GM23338 (cell line): ENCODE measurements at regions not wholly inside any gene's neighbourhood (a gene's known extent, or its start where the extent isn't known, plus 50 kb on each side); places are given as distances from the start of the nearest gene placed in this dataset.

Experiments used
- ATAC-seq: fragments of 200-7000 bp; cut with Tn5 transposase; 3 replicates; pipeline ENCODE4 v1.9.1; 2020
- DNase-seq: peaks from one replicate; pipeline ENCODE4 v3.0.0-alpha.2; 2015; ENCODE audit warnings: low spot score
- H2AFZ ChIP-seq: fragments of 200-600 bp; sonication (generic); 2 replicates; pipeline ENCODE4 v1.8.0; 2016; ENCODE audit warnings: antibody characterized with exemption, mild to moderate bottlenecking, moderate library complexity
- H3F3A ChIP-seq: fragments of 200-600 bp; sonication (generic); replicated peaks from 2 replicates; pipeline ENCODE4 v1.8.0; 2017; ENCODE audit warnings: antibody characterized with exemption, mixed run types, low read depth
- H3K27ac ChIP-seq: fragments of 200-600 bp; sonication (generic); 2 replicates; pipeline ENCODE4 v1.6.1; 2016; ENCODE audit warnings: low read depth
- H3K27me3 ChIP-seq: fragments of 200-600 bp; sonication (generic); 2 replicates; pipeline ENCODE4 v1.8.0; 2016; ENCODE audit warnings: mild to moderate bottlenecking, mixed run types, moderate library complexity; ENCODE audit not compliant: insufficient read depth
- H3K36me3 ChIP-seq: fragments of 200-600 bp; sonication (generic); 2 replicates; pipeline ENCODE4 v1.8.0; 2016; ENCODE audit warnings: mild to moderate bottlenecking; ENCODE audit not compliant: insufficient read depth
- H3K4me1 ChIP-seq: fragments of 200-600 bp; sonication (generic); 2 replicates; pipeline ENCODE4 v1.8.0; 2016; ENCODE audit warnings: mild to moderate bottlenecking, moderate library complexity; ENCODE audit not compliant: insufficient read depth
- H3K4me2 ChIP-seq: fragments of 200-600 bp; sonication (generic); 2 replicates; pipeline ENCODE4 v1.7.1; 2017; ENCODE audit warnings: mixed run types
- H3K4me3 ChIP-seq: fragments of 200-600 bp; sonication (generic); 2 replicates; pipeline ENCODE4 v1.6.1; 2016; ENCODE audit warnings: mixed run types
- H3K79me2 ChIP-seq: fragments of 200-600 bp; sonication (generic); replicated peaks from 2 replicates; pipeline ENCODE4 v1.8.0; 2017; ENCODE audit warnings: mild to moderate bottlenecking; ENCODE audit not compliant: insufficient read depth
- H3K9me2 ChIP-seq: fragments of 200-600 bp; sonication (generic); 2 replicates; pipeline ENCODE4 v1.8.0; 2017; ENCODE audit not compliant: insufficient read depth
- H4K20me1 ChIP-seq: fragments of 200-600 bp; sonication (generic); replicated peaks from 2 replicates; pipeline ENCODE4 v1.8.0; 2017; ENCODE audit warnings: mild to moderate bottlenecking; ENCODE audit not compliant: insufficient read depth
- H3K27ac Mint-ChIP-seq: 2 replicates; pipeline ENCODE4 v1.8.0; 2020; ENCODE audit warnings: inconsistent platforms, mild to moderate bottlenecking, moderate library complexity, mixed read lengths
- H3K27me3 Mint-ChIP-seq: 3 replicates; pipeline ENCODE4 v1.8.0; 2022; ENCODE audit warnings: low read depth, mild to moderate bottlenecking, moderate library complexity, mixed read lengths, inconsistent platforms; ENCODE audit not compliant: insufficient read depth, poor library complexity
- H3K36me3 Mint-ChIP-seq: 3 replicates; pipeline ENCODE4 v1.8.0; 2021; ENCODE audit warnings: low read depth, mild to moderate bottlenecking, inconsistent platforms, moderate library complexity, mixed read lengths
- H3K4me1 Mint-ChIP-seq: 3 replicates; pipeline ENCODE4 v1.8.0; 2020; ENCODE audit warnings: mild to moderate bottlenecking, inconsistent platforms, mixed read lengths
- H3K4me3 Mint-ChIP-seq: 3 replicates; pipeline ENCODE4 v1.8.0; 2021; ENCODE audit warnings: moderate library complexity, mild to moderate bottlenecking, inconsistent platforms, mixed read lengths
- H3K9me3 Mint-ChIP-seq: 3 replicates; pipeline ENCODE4 v1.8.0; 2020; ENCODE audit warnings: moderate library complexity, mild to moderate bottlenecking, inconsistent platforms, mixed read lengths
- CREB1 ChIP-seq: fragments of 250-450 bp; sonication (Bioruptor Pico); IDR thresholded peaks from 2 replicates; pipeline ENCODE4 v1.5.0; 2020; ENCODE audit warnings: low read depth, mild to moderate bottlenecking, moderate library complexity
- JUNB ChIP-seq: IDR thresholded peaks from one replicate; pipeline ENCODE4 v1.6.1; 2016; ENCODE audit warnings: antibody characterized with exemption; ENCODE audit not compliant: unreplicated experiment
- NANOG ChIP-seq: IDR thresholded peaks from 2 replicates; pipeline ENCODE4 v1.6.1; 2016; ENCODE audit warnings: antibody characterized with exemption, borderline replicate concordance
- POLR2AphosphoS5 ChIP-seq: IDR thresholded peaks from 2 replicates; pipeline ENCODE4 v1.6.1; 2016; ENCODE audit warnings: antibody characterized with exemption, low read depth
- REST ChIP-seq: IDR thresholded peaks from one replicate; pipeline ENCODE4 v1.6.1; 2018; ENCODE audit warnings: antibody characterized with exemption; ENCODE audit not compliant: unreplicated experiment
- TF ChIP-seq, protein P1 (sequence below): fragments of 250-450 bp; sonication (Bioruptor Pico); IDR thresholded peaks from 2 replicates; pipeline ENCODE4 v1.5.0; 2020; ENCODE audit warnings: mild to moderate bottlenecking, moderate library complexity

- no peak for TF ChIP-seq POLR2AphosphoS5
- TF ChIP-seq REST: no peak
Observed at GRCh38 chr12:76240281-76240680, 107.9 kb downstream of the BBS10 start (continued).

- Mint-ChIP-seq H3K4me3 (no peak overlapping the region), H3K9me3 (no peaks in the 10 kb centered on the region), H3K4me1 (no peaks in the 10 kb centered on the region), H3K27me3 (peaks cover 3% of the 10 kb centered on the region), H3K36me3 (no peaks in the 10 kb centered on the region), H3K27ac (no peak overlapping the region)
- ATAC-seq (no peak), DNase-seq (no peak)
- Histone ChIP-seq H3K4me1 (no peaks in the 10 kb centered on the region), H2AFZ (0 out of 2 replicates have a peak overlapping the region, but pooled peaks have one; percentile 18), H3K9me2 (no peaks in the 10 kb centered on the region), H3F3A (no peaks in the 10 kb centered on the region), H3K27ac (no peak overlapping the region), H3K4me2 (no peak overlapping the region), H3K27me3 (no peaks in the 10 kb centered on the region), H4K20me1 (no peaks in the 10 kb centered on the region), H3K79me2 (no peaks in the 10 kb centered on the region), H3K36me3 (no peaks in the 10 kb centered on the region), H3K4me3 (no peak overlapping the region)
- TF ChIP-seq JUNB (no peak), CREB1 (CRISPR knock-in tag) (no peak), POLR2AphosphoS5 (no peak), NANOG (no peak)
- TF ChIP-seq, protein P1, sequence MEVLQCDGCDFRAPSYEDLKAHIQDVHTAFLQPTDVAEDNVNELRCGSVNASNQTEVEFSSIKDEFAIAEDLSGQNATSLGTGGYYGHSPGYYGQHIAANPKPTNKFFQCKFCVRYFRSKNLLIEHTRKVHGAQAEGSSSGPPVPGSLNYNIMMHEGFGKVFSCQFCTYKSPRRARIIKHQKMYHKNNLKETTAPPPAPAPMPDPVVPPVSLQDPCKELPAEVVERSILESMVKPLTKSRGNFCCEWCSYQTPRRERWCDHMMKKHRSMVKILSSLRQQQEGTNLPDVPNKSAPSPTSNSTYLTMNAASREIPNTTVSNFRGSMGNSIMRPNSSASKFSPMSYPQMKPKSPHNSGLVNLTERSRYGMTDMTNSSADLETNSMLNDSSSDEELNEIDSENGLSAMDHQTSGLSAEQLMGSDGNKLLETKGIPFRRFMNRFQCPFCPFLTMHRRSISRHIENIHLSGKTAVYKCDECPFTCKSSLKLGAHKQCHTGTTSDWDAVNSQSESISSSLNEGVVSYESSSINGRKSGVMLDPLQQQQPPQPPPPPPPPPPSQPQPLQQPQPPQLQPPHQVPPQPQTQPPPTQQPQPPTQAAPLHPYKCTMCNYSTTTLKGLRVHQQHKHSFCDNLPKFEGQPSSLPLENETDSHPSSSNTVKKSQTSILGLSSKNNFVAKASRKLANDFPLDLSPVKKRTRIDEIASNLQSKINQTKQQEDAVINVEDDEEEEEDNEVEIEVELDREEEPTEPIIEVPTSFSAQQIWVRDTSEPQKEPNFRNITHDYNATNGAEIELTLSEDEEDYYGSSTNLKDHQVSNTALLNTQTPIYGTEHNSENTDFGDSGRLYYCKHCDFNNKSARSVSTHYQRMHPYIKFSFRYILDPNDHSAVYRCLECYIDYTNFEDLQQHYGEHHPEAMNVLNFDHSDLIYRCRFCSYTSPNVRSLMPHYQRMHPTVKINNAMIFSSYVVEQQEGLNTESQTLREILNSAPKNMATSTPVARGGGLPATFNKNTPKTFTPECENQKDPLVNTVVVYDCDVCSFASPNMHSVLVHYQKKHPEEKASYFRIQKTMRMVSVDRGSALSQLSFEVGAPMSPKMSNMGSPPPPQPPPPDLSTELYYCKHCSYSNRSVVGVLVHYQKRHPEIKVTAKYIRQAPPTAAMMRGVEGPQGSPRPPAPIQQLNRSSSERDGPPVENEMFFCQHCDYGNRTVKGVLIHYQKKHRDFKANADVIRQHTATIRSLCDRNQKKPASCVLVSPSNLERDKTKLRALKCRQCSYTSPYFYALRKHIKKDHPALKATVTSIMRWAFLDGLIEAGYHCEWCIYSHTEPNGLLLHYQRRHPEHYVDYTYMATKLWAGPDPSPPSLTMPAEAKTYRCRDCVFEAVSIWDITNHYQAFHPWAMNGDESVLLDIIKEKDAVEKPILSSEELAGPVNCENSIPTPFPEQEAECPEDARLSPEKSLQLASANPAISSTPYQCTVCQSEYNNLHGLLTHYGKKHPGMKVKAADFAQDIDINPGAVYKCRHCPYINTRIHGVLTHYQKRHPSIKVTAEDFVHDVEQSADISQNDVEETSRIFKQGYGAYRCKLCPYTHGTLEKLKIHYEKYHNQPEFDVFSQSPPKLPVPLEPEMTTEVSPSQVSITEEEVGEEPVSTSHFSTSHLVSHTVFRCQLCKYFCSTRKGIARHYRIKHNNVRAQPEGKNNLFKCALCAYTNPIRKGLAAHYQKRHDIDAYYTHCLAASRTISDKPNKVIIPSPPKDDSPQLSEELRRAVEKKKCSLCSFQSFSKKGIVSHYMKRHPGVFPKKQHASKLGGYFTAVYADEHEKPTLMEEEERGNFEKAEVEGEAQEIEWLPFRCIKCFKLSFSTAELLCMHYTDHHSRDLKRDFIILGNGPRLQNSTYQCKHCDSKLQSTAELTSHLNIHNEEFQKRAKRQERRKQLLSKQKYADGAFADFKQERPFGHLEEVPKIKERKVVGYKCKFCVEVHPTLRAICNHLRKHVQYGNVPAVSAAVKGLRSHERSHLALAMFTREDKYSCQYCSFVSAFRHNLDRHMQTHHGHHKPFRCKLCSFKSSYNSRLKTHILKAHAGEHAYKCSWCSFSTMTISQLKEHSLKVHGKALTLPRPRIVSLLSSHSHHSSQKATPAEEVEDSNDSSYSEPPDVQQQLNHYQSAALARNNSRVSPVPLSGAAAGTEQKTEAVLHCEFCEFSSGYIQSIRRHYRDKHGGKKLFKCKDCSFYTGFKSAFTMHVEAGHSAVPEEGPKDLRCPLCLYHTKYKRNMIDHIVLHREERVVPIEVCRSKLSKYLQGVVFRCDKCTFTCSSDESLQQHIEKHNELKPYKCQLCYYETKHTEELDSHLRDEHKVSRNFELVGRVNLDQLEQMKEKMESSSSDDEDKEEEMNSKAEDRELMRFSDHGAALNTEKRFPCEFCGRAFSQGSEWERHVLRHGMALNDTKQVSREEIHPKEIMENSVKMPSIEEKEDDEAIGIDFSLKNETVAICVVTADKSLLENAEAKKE (CRISPR knock-in tag): no peak
Observed at GRCh38 chr12:76238688-76239087, 109.5 kb downstream of the BBS10 start.
